GM12878 (cell line): ENCODE measurements at regions not wholly inside any gene's neighbourhood (a gene's known extent, or its start where the extent isn't known, plus 50 kb on each side); places are given as distances from the start of the nearest gene placed in this dataset.

ENCODE experiments used
- ATAC-seq: fragments of 200-7000 bp; cut with Tn5 transposase; 3 replicates; pipeline ENCODE4 v1.9.1; 2020; ENCODE audit warnings: mild to moderate bottlenecking, moderate library complexity
- BruUV-seq: library from RNA; stranded (reverse); fragments of 400-500 nt; replicated peaks from 2 replicates; lab custom pipeline; 2021; lab: Mats Ljungman, UMichigan
- CTCF ChIA-PET: fragments of 300-600 bp; sonication (Branson Sonifier 250); formaldehyde crosslinking; extraction: SDS; loops from one replicate; lab custom pipeline; 2021; ENCODE audit warnings: inconsistent platforms; lab: Yijun Ruan, JAX
- POLR2A ChIA-PET: fragments of 350-600 bp; formaldehyde crosslinking; extraction: SDS; loops from one replicate; lab custom pipeline; 2021; ENCODE audit warnings: inconsistent platforms; lab: Charles Lee
- RAD21 ChIA-PET: fragments of 300-600 bp; sonication (Branson Sonifier 250); formaldehyde crosslinking; loops from one replicate; lab custom pipeline; 2023; ENCODE audit warnings: antibody characterized with exemption; ENCODE audit not compliant: unreplicated experiment; lab: Charles Lee
- SMC1A ChIA-PET: fragments of 300-600 bp; sonication (Branson Sonifier 250); formaldehyde crosslinking; loops from one replicate; lab custom pipeline; 2023; ENCODE audit not compliant: unreplicated experiment, uncharacterized antibody; lab: Charles Lee
- DNase-seq: peaks from one replicate; pipeline ENCODE4 v3.0.0-alpha.2; 2011; ENCODE audit warnings: low read depth, low spot score
- FAIRE-seq: peaks from 3 replicates; lab custom pipeline; 2011; peaks lifted over from hg19 to GRCh38; lab: Jason Lieb, UNC
- H2AFZ ChIP-seq: 2 replicates; pipeline ENCODE4 v1.6.0; 2011; ENCODE audit warnings: low read depth, low read length, control low read depth; ENCODE audit not compliant: control insufficient read depth
- H3K27ac ChIP-seq: 2 replicates; pipeline ENCODE4 v1.5.1; 2011; ENCODE audit warnings: control low read depth; ENCODE audit not compliant: control insufficient read depth, insufficient read depth
- H3K27me3 ChIP-seq, 2 experiments: replicated peaks in 1 of 2; 2 replicates each; pipeline versions ENCODE4 v1.6.0 to v1.6.1; 2011; ENCODE audit warnings: low read length in 1 of 2; ENCODE audit not compliant: control insufficient read depth in 2 of 2, insufficient read depth in 2 of 2
- H3K36me3 ChIP-seq, 2 experiments: 2 replicates each; pipeline ENCODE4 v1.5.1; 2011; ENCODE audit warnings: low read length in 1 of 2; ENCODE audit not compliant: control insufficient read depth in 2 of 2, insufficient read depth in 2 of 2
- H3K4me1 ChIP-seq: 2 replicates; pipeline ENCODE4 v1.6.1; 2011; ENCODE audit warnings: mild to moderate bottlenecking, low read length, moderate library complexity, mixed read lengths; ENCODE audit not compliant: control insufficient read depth, insufficient read depth
- H3K4me2 ChIP-seq: 2 replicates; pipeline ENCODE4 v1.6.0; 2011; ENCODE audit warnings: control low read depth; ENCODE audit not compliant: control insufficient read depth, insufficient read depth
- H3K4me3 ChIP-seq: fragments of 200-600 bp; sonication (generic); 2 replicates; pipeline ENCODE4 v1.5.1; 2016
- H3K79me2 ChIP-seq: 2 replicates; pipeline ENCODE4 v1.6.0; 2011; ENCODE audit warnings: low read length; ENCODE audit not compliant: control insufficient read depth, insufficient read depth
- H3K9ac ChIP-seq: 2 replicates; pipeline ENCODE4 v1.8.0; 2011; ENCODE audit warnings: low read length, control low read depth, mixed read lengths; ENCODE audit not compliant: control insufficient read depth, insufficient read depth
- H3K9me3 ChIP-seq: replicated peaks from 3 replicates; pipeline ENCODE4 v1.5.1; 2011; ENCODE audit warnings: mild to moderate bottlenecking, low read length; ENCODE audit not compliant: control insufficient read depth, insufficient read depth
- H4K20me1 ChIP-seq: 2 replicates; pipeline ENCODE4 v1.6.0; 2011; ENCODE audit not compliant: control insufficient read depth, insufficient read depth
- CREB1 ChIP-seq: IDR thresholded peaks from 2 replicates; pipeline ENCODE4 v1.6.1; 2012; ENCODE audit warnings: low read depth, mild to moderate bottlenecking, inconsistent platforms
- CTCF ChIP-seq, 3 experiments: IDR thresholded peaks in 2 of 3; conservative IDR thresholded peaks in 1 of 3; 2 replicates each; pipeline ENCODE4 v1.5.1; 2011; ENCODE audit warnings: low read depth in 3 of 3, low read length in 3 of 3, mild to moderate bottlenecking in 3 of 3, control low read depth in 2 of 3, moderate library complexity in 2 of 3, inconsistent platforms in 1 of 3, mixed read lengths in 1 of 3; ENCODE audit not compliant: control insufficient read depth in 2 of 3, insufficient read depth in 1 of 3; ENCODE audit errors: extremely low read depth in 1 of 3
- DPF2 ChIP-seq: fragments of 450-650 bp; IDR thresholded peaks from 2 replicates; pipeline ENCODE4 v1.6.1; 2017; ENCODE audit warnings: mild to moderate bottlenecking
- EGR1 ChIP-seq, 2 experiments: IDR thresholded peaks; 1 replicate in 1 of 2; 2 replicates in 1 of 2; pipeline ENCODE4 v1.6.1; 2011 to 2012; ENCODE audit warnings: low read depth in 2 of 2, low read length in 2 of 2, borderline replicate concordance in 1 of 2, mild to moderate bottlenecking in 1 of 2, moderate library complexity in 1 of 2
- ESRRA ChIP-seq: IDR thresholded peaks from 2 replicates; pipeline ENCODE4 v1.6.1; 2012; ENCODE audit warnings: mild to moderate bottlenecking, low read length, improper control_type of control experiment
- IKZF2 ChIP-seq, 2 experiments: fragments of 450-650 bp; IDR thresholded peaks; 2 replicates each; pipeline ENCODE4 v1.6.1; 2017; ENCODE audit warnings: mild to moderate bottlenecking in 2 of 2, moderate library complexity in 2 of 2
- MAX ChIP-seq: IDR thresholded peaks from 2 replicates; pipeline ENCODE4 v1.6.1; 2012; ENCODE audit warnings: low read depth, low read length, improper control_type of control experiment
- RAD51 ChIP-seq: fragments of 450-650 bp; IDR thresholded peaks from 2 replicates; pipeline ENCODE4 v1.6.1; 2016; ENCODE audit warnings: moderate library complexity, mild to moderate bottlenecking, inconsistent platforms
- RBBP5 ChIP-seq: fragments of 200-600 bp; sonication (generic); conservative IDR thresholded peaks from 2 replicates; pipeline ENCODE4 v1.6.1; 2016
- SIN3A ChIP-seq: IDR thresholded peaks from 2 replicates; pipeline ENCODE4 v1.6.1; 2012; ENCODE audit warnings: low read depth, low read length, improper control_type of control experiment
- SKIL ChIP-seq: fragments of 450-650 bp; IDR thresholded peaks from 2 replicates; pipeline ENCODE4 v1.6.1; 2017; ENCODE audit warnings: mild to moderate bottlenecking, low read depth, inconsistent platforms; ENCODE audit not compliant: poor library complexity, severe bottlenecking
- SP1 ChIP-seq: IDR thresholded peaks from one replicate; pipeline ENCODE4 v1.6.1; 2011; ENCODE audit warnings: low read depth, low read length
- SPI1 ChIP-seq: IDR thresholded peaks from 2 replicates; pipeline ENCODE4 v1.6.1; 2011; ENCODE audit warnings: low read depth, mild to moderate bottlenecking, low read length, moderate library complexity, borderline replicate concordance; ENCODE audit not compliant: insufficient read depth
- WGBS: methylation state at CpG from one replicate; pipeline ENCODE4 v1.1.6; 2016; ENCODE audit warnings: low lambda C conversion rate; ENCODE audit not compliant: insufficient replicate concordance, insufficient coverage; ENCODE audit errors: missing lambda C conversion rate; 5-methylcytosine and 5-hydroxymethylcytosine counted together
- in situ Hi-C: fragments of 300-500 bp; cut with MboI; formaldehyde crosslinking; loops from 9 replicates; pipeline ENCODE4 v1.14.3; 2018; ENCODE audit warnings: mixed read lengths
- intact Hi-C: fragments of 100-400 bp; cut with micrococcal nuclease; formaldehyde crosslinking; loops from one replicate; pipeline ENCODE4 v1.14.2; 2022; ENCODE audit not compliant: unreplicated experiment

- TF ChIP-seq SKIL, result no peak
These were observed 549.2 kb upstream of the POM121L12 start (continued) for GRCh38 chr7:52486267-52486666.

- SMC1A ChIA-PET, result no interaction called here
- WGBS, result 9% methylated on average over 2 of the region's 2 CpGs
- BruUV-seq, result no TSS peak
- TF ChIP-seq MAX, result no peak
- no peak for TF ChIP-seq RAD51
- TF ChIP-seq ESRRA, result no peak
- TF ChIP-seq EGR1 (IDR thresholded peaks at IDR 0.05; ENCODE audit: borderline replicate concordance in 1 of 2, low read depth in 2 of 2, low read length in 2 of 2), result no peak
- TF ChIP-seq SP1, result no peak
- TF ChIP-seq IKZF2 (IDR thresholded peaks at IDR 0.05), result no peak
- no peak for TF ChIP-seq CTCF (IDR thresholded peaks at IDR 0.05 in 2 of 3, conservative IDR thresholded peaks at IDR 0.05 in 1 of 3; ENCODE audit: control insufficient read depth in 2 of 3, extremely low read depth in 1 of 3, insufficient read depth in 1 of 3, low read depth in 3 of 3, low read length in 3 of 3)
- TF ChIP-seq SPI1, result no peak
- no peak for TF ChIP-seq RBBP5
- no peak for TF ChIP-seq CREB1
- no peak for TF ChIP-seq DPF2
- no peak for TF ChIP-seq SIN3A
- TF ChIP-seq SKIL, result no peak
These were observed 553.4 kb upstream of the POM121L12 start for GRCh38 chr7:52482076-52482475.

More at GRCh38 chr7:52482076-52482475, 553.4 kb upstream of the POM121L12 start:
- no peaks in the 10 kb centered on the region for H3K27me3 ChIP-seq
- no peak overlapping the region for H3K9ac ChIP-seq
- H3K9me3 ChIP-seq, result no peaks in the 10 kb centered on the region
- H3K4me3 ChIP-seq, result no peak overlapping the region
- intact Hi-C loops (no loop called here), in situ Hi-C loops (no loop called here)
- no peaks in the 10 kb centered on the region for H3K36me3 ChIP-seq
- no peak overlapping the region for H3K27ac ChIP-seq
- RAD21 ChIA-PET, result no interaction called here
- H3K4me2 ChIP-seq, result no peak overlapping the region
- ATAC-seq (no peak), FAIRE-seq (no peak), DNase-seq (no peak)
- H3K4me1 ChIP-seq, result no peaks in the 10 kb centered on the region
- no peak overlapping the region for H2AFZ ChIP-seq
- POLR2A ChIA-PET, result no interaction called here
- no peaks in the 10 kb centered on the region for H3K79me2 ChIP-seq
- CTCF ChIA-PET, result interaction anchor here (0.7 kb wide), 1 partner anchor 10 kb away, joined by 3 read pairs; no protein-coding TSS in a partner anchor
- no peaks in the 10 kb centered on the region for H4K20me1 ChIP-seq
